GM12892 (cell line): ENCODE measurements at regions not wholly inside any gene's neighbourhood (a gene's known extent, or its start where the extent isn't known, plus 50 kb on each side); places are given as distances from the start of the nearest gene placed in this dataset.

Source experiments
- POLR2A ChIP-seq: IDR thresholded peaks from 2 replicates; pipeline ENCODE4 v1.6.1; 2011; ENCODE audit warnings: low read depth, low read length, control low read depth
- POLR2AphosphoS5 ChIP-seq: IDR thresholded peaks from 2 replicates; pipeline ENCODE4 v1.6.1; 2011; ENCODE audit warnings: low read depth, low read length, control low read depth

DNA sequence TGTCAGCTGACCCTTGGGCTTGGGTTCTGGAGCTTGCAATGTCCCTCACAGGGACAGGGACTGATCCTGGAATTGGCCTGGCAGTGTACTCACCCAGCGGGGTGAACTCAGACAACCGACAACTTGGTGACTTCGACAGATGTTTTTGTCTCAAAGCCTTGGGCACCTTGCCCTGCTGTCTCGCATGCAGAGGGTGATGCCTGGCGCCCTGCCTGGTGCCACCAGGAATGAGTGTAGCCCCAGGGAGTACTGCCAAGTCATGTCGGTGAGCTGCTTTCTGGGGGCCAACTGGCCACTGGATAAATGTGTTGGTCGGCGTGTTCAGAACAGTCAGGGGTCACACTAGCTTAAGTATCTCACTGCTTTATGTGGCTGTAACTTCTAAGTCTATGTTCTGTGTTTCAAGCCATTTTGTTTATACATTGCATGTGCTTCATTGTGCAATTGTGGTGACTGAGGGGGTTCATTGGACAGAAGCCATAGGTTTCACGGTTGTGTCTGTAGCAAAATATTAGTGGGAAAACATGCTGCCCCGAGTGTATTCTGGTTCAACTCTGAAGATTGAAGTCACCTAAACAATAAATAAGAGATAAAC, 96.3 kb upstream of the TNFSF11 start:
- TF ChIP-seq POLR2A (no peak), POLR2AphosphoS5 (no peak)
